Fibroblast of the aortic adventitia (primary cell): ENCODE measurements at regions not wholly inside any gene's neighbourhood (a gene's known extent, or its start where the extent isn't known, plus 50 kb on each side); places are given as distances from the start of the nearest gene placed in this dataset.

Source experiments
- DNase-seq: peaks from one replicate; pipeline ENCODE4 v3.0.0-alpha.2; 2010; ENCODE audit warnings: low read depth
- H3K4me3 ChIP-seq: 2 replicates; pipeline ENCODE4 v1.5.1; 2011; ENCODE audit warnings: low read depth, mild to moderate bottlenecking, control low read depth, low read length, moderate library complexity
- TF ChIP-seq, protein P1 (sequence below): IDR thresholded peaks from 2 replicates; pipeline ENCODE4 v1.5.1; 2011; ENCODE audit warnings: mild to moderate bottlenecking, low read length, control low read depth, inconsistent platforms; ENCODE audit not compliant: insufficient read depth

DNA sequence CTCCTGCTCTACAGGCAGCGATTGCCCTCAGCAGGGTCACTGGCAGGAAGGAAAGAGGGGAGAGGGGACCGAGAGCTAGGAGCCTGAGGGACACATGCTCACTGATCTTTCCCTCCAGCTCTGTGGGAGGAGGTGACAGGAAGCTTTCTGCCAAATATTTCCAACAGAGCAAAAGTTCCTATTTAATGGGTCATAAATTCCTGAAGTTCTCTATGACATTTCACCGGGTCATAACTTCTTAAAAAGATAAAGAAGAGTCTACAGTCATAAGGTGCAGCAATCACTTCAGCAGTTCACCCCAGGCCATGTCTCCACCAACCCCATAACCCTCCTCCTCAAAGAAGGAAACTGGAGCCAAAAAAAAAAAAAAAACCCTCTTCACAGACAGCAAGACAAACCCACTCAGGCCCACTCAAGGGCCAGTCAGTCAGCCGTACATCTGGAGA is 481.1 kb downstream of the NR2F1-AS1 start:
- H3K4me3 ChIP-seq = no peak overlapping the region
- TF ChIP-seq, protein P1, sequence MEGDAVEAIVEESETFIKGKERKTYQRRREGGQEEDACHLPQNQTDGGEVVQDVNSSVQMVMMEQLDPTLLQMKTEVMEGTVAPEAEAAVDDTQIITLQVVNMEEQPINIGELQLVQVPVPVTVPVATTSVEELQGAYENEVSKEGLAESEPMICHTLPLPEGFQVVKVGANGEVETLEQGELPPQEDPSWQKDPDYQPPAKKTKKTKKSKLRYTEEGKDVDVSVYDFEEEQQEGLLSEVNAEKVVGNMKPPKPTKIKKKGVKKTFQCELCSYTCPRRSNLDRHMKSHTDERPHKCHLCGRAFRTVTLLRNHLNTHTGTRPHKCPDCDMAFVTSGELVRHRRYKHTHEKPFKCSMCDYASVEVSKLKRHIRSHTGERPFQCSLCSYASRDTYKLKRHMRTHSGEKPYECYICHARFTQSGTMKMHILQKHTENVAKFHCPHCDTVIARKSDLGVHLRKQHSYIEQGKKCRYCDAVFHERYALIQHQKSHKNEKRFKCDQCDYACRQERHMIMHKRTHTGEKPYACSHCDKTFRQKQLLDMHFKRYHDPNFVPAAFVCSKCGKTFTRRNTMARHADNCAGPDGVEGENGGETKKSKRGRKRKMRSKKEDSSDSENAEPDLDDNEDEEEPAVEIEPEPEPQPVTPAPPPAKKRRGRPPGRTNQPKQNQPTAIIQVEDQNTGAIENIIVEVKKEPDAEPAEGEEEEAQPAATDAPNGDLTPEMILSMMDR = no peak
- no peak for DNase-seq

- TF ChIP-seq, protein P1 = no peak
- no peak for DNase-seq
Measured at GRCh38 chr5:93096561-93096960, 484.5 kb downstream of the NR2F1-AS1 start.

GRCh38 chr5:93092349-93093105 is 488.5 kb downstream of the NR2F1-AS1 start:
- H3K4me3 ChIP-seq = no peak overlapping the region
- DNase-seq = peak; percentile 68
- TF ChIP-seq, protein P1 = peak; percentile 61

More at GRCh38 chr5:93096561-93096960, 484.5 kb downstream of the NR2F1-AS1 start:
- H3K4me3 ChIP-seq = no peak overlapping the region

DNA sequence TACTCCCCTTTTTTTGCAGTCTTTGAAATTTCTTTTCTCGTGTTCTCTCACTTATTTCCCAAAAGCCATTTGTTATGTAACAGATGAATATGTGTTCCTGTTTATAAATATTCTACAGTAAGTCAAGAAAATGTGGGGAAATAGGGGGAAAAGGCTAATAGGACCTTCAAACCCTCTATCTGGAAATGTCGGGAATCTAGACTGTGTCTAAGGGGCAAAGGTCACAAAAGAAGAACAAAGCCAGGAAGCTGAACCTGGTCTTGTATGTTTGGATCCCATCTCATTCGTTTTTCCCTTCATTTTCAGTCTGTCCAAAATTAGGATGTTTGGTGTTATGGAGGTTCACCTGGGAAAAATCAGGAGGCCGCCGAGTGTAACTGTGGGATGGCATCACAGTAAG is 490.3 kb downstream of the NR2F1-AS1 start:
- DNase-seq = no peak
- TF ChIP-seq, protein P1 = no peak

DNA sequence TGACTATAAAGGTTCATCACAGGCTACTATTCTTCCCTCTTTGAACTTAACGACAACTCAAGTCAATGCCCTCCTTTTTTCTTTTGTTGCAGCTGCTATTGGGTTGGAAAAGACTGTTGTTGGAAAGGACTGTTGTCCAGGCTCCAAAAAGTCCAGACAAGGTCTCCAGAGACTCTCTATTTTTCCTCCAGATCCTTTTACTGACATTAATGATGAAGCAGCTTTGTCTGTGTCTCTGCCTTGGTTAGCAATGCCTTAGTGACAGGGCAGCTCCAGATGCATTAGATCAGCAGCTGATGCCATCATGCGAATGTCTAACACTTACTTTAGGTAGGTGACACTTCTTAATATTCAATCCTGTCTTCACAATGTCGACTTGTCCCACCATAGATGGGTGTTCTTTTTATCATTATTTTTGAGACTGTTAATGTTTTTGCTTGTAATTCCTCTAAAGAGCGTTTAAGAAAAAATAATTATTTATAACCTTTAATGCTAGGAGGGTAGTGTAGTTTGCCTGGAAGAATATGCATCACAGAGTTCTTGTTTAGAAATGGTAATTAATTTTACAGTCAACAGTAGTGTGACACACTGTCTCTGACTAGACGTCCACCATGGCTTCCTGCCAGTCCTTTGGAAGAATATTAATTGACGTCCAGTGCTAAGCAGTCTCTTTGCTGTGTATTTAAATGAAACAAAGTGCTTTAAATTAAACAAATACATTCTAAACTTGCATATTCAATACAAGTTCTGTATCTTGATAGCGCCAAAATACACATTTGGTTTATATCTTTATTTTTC is 492.2 kb downstream of the NR2F1-AS1 start:
- no peak for DNase-seq
- no peak overlapping the region for H3K4me3 ChIP-seq
- TF ChIP-seq, protein P1 = no peak

More for the DNA sequence above, 490.3 kb downstream of the NR2F1-AS1 start:
- no peak overlapping the region for H3K4me3 ChIP-seq

DNA sequence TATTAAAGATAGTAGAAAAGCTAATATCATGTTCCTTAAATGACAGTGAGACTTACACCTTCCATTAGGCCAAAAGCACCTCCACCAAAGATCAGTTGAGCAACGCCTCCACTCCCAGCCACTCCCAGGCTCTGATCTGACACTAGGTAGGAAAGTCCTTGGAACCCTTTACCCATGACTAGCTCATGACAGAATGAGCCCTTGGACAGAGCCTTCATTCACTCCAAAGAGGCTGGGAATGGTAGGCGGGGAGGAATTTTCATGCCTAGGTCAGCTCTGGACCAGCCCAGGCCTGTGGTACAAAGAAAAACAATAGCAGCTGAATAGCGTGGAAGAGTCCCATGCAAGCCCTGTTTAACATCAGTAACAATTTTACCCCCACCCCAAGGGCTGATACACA is 493.7 kb downstream of the NR2F1-AS1 start:
- TF ChIP-seq, protein P1 = no peak
- no peak for DNase-seq
- no peak overlapping the region for H3K4me3 ChIP-seq
